NT2/D1 (cell line): ENCODE measurements at regions not wholly inside any gene's neighbourhood (a gene's known extent, or its start where the extent isn't known, plus 50 kb on each side); places are given as distances from the start of the nearest gene placed in this dataset.

Experiments used
- SUZ12 ChIP-seq: IDR thresholded peaks from 2 replicates; pipeline ENCODE4 v1.6.1; 2011; ENCODE audit not compliant: insufficient read length, insufficient read depth; ENCODE audit errors: extremely low read depth
- YY1 ChIP-seq: IDR thresholded peaks from 2 replicates; pipeline ENCODE4 v1.6.1; 2011; ENCODE audit not compliant: insufficient read length, insufficient read depth
- ZNF274 ChIP-seq: IDR thresholded peaks from 2 replicates; pipeline ENCODE4 v1.6.1; 2011; ENCODE audit warnings: mild to moderate bottlenecking, low read depth, low read length

DNA sequence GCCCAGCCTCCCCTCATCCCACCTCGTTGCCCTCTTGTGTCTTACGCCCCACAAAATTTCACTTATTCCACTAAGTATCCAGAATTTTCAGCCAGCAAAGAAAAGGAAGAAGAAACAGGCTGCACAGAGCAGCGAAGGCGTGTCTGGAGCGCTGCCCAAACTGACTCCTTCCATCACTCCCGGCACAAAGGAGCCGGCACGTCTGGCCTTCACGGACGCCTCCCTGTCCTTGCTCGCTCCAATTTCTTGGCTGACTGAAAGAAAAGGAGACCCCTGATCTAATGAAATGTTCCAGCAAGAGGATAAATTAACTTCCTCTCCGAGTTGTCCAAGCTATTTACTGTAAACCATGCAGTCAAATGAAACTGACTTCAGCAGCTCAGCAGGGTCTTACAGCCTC lies 152.3 kb upstream of the CDH4 start:
- TF ChIP-seq ZNF274 = no peak
- no peak for TF ChIP-seq YY1
- no peak for TF ChIP-seq SUZ12
